ENCODE measurements at regions not wholly inside any gene's neighbourhood (a gene's known extent, or its start where the extent isn't known, plus 50 kb on each side); places are given as distances from the start of the nearest gene placed in this dataset.
"Not testable (repeated sequence)": the region's sequence is repeated elsewhere in the genome, so short reads cannot be mapped to it uniquely, and the experiment has no call there.

- not testable (repeated sequence) for TF ChIP-seq CTCF, POLR2A (IDR thresholded peaks at IDR 0.05)
These were observed 388.6 kb upstream of the FRG1 start for GRCh38 chr4:189551931-189552670.

Data from lower leg skin (tissue), 3 donors.